HG03159 (cell line): ENCODE measurements at regions not wholly inside any gene's neighbourhood (a gene's known extent, or its start where the extent isn't known, plus 50 kb on each side); places are given as distances from the start of the nearest gene placed in this dataset.

Experiments used
- ATAC-seq: cut with Tn5 transposase; IDR thresholded peaks from one replicate; pipeline ENCODE4 v1.9.1; 2021; ENCODE audit warnings: mild to moderate bottlenecking, moderate library complexity; ENCODE audit not compliant: unreplicated experiment

DNA sequence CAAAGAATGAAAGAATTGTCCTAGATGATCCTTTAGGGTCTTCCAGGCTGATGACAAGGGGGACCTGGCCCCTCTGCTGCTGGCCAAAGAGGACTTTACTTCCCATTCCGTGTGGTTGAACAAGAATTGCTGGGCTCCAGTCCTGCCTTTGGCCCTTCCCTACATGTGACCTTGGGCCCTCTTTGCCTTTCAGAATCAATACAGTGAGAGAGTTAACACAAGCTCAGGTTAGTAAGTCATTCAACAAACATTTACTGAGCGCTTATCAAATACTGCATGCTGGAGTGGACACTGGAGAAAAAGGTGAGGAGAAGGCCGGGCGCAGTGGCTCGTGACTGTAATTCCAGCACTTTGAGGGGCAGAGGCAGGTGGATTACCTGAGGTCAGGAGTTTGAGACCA is 113.1 kb downstream of the C9orf50 start:
- ATAC-seq, result no peak

DNA sequence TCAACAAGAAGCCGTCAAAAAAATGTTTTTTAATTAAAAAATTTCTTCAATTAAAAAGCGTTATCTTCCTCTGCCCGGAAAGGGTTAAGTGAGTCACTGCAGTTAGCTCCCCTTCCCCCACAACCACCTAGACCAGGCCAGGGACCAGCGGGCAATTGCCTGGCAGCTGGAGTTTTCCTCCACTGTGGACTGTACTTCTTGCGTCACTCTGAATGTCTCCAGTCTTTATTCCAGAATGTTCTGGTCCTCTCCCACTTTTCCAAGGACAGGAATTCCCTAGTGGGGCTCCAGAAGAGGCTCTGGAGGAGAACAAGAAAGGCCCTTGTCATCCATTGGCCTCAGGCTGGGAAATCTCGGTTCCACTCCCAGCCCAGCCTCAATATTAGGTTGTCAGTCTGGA is 114.0 kb downstream of the C9orf50 start:
- no peak for ATAC-seq

- no peak for ATAC-seq
These were observed 114.9 kb downstream of the C9orf50 start for GRCh38 chr9:129506041-129506440.

DNA sequence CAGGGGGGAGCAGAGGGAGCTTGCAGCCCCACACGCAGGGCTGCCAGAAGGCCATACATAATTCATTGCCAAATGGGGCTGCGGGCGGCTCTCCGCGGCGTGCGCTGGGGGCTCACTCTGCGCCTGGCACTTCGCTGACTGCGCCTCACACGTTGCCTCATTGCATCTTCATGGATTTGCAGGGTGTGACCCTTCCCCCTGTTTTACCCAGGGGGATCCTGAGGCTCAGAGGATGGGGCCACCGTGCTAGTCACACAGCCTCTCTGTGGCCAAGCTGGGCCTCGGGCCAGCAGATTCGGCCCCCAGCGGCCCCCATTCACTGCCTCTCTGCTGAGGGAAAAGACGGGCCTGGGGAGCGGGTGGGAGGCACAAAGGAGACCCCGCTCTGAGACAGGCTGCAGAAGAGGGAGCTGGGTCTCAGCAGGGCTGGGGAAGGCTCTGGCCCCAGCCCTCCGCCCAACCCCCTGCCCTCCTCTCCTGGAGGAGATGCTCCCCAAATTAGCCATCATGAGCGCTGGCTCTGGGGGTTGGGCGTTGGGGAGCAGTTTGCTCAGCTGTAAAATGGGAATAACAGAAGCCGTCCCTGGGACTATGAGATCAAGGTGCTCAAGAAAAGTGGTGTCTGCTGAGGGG is 115.5 kb downstream of the C9orf50 start:
- ATAC-seq, result no peak

GRCh38 chr9:129504404-129504803 is 116.5 kb downstream of the C9orf50 start:
- no peak for ATAC-seq

DNA sequence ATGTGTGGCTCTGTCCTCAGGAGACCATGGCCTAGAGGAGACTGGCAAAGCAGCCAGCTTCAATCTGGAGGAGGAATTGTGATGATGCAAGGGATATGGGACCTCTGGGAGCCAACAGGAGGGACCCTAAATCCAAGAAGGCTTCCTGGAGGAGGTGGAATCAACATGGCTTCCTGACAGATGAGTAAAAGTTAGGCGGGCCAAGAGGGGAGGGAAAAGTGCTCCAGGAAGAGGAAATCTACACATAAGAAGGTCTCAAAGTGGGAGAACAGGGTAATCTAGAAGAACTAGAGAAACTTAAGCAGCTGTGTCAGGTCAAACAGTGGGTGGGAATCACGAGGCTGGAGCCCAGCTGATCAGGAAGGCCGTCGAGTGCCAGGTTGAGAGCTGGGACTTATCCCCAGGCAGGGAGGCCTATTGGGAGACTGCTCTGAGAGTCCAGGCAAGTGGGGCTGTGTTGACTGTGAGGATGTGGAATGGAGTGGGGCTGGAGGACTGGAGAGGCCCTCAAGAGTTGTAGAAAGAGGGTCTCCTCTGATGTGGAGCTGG is 119.1 kb downstream of the C9orf50 start:
- no peak for ATAC-seq

GRCh38 chr9:129500863-129501770 is 119.8 kb downstream of the C9orf50 start:
- no peak for ATAC-seq

GRCh38 chr9:129500161-129500862 is 120.6 kb downstream of the C9orf50 start:
- no peak for ATAC-seq

- ATAC-seq, result no peak
These were observed 122.2 kb downstream of the C9orf50 start for GRCh38 chr9:129498451-129499384.

DNA sequence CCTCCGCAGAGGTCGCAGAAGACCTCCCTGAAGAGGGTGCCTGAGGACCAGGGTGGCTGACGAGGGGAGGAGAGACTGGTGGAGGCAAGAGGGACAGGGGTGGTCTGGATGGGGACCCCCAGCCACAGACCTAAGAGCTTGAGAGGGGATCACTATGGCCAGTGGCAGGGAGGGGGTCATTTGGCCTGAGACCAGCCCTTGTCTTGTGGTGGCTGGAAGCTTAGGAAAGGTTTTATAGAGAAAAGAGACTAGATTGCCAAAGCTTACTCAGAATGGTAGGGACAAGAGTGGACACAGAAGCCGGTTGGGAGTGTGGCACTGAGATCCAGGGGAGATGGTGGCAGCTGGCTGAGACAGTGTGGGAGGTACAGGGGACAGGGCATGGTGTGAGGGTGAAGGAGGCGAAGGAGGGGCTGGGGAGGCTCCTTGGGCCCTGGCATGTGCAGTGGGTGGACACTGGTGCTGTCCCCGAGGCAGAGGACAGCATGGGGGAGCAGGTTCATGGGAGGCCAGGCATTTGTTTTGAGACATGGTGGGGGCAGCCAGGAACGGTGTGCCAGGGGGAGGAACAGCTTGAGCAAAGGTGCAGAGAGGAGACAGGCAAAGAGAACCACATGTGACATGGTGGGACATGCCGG is 123.0 kb downstream of the C9orf50 start:
- no peak for ATAC-seq

DNA sequence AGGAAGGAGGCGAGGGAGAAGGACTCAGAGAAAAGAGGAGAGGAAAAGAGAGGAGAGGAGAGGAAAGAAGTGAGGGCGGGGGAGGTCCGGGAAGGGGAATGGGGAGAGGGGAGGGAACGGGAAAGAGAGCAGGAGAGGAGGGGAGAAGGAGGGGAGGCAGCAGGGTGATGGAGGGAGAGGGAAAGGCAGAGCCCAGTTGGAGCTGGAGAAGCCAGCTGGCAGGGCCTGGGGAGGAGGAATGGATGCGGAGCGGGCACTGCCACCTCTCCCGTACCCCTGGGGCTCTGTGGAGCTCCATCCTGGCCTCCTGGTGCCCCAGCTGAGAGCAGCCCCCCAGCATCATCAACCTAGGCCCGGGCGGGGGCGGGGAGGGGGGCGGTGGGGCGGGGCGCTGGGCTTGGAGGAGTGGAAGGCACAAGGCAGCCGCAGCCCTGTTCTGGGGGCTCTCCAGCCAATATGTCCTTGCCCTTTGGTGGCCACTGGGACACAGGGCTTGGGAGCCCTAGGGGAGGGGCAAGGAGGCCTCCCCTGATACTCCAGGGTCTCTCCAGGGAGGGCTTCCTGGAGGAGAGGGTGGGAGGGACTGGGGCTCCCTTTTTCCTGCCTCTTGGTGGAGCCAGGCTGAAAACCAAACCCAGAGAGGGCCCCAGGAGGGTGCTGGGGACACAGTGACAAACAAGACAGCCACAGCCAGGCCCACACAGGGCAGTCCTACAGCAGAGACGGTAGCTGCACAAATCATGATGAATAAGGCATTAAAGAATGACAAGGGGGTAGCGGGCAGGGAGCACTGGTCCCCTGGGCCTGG is 123.7 kb downstream of the C9orf50 start:
- no peak for ATAC-seq

DNA sequence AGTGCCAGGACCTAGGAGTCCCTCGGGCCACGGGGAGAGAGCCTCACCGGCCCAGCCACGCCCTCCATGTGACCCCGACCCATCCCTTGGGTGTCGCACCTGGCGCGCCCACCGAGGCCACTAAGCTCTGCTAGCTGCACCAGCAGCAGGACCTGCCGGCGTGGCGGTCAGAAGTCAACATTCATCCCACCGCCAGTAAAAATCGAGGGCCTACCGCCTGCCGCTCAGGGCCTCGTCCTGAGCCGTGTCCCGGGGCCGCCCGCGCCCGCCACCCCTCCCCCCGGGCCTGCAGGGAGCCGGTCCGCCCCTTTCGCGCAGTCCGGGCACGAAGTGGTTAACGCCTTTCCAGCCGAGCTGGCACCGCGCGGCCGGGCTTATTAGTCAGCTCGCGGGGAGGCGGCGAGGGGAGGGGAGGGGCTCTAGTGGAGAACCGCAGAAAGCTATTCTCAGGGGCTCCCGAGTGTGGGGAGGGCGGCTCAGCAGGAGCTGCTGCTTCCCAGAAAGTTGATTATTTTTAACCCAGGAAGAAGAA is 124.4 kb downstream of the C9orf50 start:
- peak; percentile 30 for ATAC-seq

DNA sequence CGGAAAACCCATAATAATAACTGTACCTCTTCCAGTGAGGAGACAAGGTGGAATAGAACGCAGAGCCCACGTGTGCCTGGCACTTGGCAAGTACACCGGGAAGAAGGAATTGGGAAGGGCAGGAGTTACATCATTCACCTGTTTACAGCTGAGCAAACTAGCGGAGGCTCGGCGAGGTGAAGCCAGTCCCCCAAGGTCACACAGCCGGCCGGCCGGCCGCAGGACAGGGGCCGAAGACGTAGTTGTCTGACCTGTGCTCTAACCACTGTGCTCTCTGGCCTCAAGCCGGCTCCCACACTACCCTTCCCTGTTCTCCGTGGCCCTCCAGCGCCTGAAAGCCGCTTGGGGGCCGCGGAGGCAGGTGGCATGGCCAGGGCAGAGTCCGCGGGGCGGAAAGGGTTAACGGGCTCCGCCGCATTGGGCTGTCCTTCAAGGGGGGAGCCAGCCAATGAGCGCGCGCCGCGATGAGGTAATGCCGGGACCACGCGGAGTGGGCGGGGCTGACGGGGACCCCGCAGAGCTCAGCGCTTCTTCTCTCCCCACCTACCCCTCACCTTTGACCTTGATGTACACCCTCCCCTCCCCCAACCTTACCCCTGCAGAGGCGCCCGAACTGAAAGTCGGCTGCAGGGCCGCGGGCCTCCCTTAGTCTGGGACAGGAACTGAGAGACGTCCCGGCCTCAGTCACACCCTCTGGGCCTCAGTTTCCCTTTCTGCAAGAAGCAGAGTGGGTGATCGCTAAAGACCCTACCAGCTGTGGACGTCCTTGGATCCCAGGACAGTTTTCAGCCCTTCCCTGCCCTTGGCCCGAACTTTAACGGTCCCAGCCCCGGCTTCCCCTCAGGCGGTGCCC is 125.1 kb downstream of the C9orf50 start:
- peak; percentile 65 for ATAC-seq

DNA sequence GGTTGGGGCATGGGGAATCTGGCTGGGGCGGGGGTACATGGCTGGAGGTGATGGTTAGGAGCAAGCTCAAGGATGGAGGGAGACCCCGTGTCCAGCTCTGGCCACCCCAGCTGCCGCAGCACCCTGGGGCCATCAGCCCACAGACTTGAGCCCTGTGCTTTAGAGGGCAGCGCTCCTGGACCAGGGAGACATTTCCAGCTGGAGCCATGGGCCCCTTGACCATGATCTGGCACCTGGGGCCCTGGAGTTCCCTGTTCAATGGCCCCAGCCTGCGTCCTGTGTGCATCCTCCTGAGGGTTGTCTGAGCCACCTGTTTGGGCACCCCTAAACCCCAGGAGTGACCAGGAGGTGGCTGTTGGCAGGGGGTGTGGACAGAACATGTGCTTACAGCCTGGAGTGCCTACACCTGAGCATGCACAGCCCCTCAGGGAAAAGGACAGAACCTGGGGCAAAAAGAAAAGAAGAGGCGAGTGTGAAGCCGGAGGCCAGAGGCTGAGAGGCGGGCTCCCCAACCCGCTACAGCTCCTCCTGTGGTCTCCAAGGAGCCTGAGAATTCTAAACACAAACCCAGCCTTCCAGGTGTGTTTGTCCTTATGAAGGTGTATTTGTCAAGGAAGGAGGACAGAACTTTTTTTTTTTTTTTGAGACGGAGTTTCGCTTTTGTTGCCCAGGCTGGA is 126.7 kb downstream of the C9orf50 start:
- ATAC-seq, result no peak

GRCh38 chr9:129493706-129494047 is 127.2 kb downstream of the C9orf50 start:
- no peak for ATAC-seq

DNA sequence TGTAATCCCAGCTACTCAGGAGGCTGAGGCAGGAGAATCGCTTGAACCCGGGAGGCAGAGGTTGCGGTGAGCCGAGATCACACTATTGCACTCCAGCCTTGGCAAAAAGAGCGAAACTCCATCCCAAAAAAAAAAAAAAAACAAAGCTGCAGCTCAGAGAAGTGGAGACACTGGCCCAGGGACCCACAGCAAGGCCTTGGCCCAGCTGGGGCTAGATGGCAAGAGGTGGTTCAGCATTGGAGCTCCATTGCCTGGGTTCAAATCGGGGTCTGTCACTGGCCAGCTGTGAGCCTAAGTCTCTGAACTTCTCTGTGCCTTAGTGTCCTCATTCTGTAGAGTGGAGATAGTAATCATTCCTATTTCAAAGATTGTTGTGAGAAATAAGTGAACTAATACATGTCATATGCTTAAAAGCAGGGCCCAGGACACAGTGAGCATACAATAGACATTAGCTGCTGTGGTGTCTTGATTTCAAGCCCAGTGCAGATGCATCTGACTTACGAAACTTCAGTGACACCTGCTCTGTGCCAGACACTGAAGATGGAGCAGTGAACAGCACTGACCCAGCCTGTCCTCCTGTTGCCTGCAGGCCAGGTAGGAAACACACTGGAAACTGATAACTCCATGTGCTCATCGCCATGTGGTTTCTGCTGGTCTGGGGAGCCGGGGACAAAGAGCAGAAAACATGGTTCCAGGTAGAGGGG is 127.7 kb downstream of the C9orf50 start:
- no peak for ATAC-seq

DNA sequence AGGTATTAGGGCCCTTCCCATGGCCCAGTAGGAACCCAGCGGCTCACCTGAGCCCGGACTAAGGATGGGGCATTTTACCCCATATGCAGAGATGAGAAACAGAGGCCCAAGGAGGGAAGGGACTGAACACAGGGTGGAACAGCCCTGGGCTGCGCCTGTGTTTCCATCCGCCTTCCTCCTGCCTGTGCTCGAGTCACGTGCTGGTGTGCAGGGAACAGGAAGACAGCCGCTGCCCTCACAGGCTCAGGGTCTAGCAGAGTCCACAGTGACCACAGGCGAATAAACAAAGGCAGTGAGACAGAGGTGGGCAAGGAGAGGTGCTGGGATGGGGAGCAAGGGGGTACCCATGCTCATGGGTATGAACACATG is 129.4 kb downstream of the C9orf50 start:
- no peak for ATAC-seq
